Mucosa of descending colon (tissue), 3 donors: ENCODE measurements at regions not wholly inside any gene's neighbourhood (a gene's known extent, or its start where the extent isn't known, plus 50 kb on each side); places are given as distances from the start of the nearest gene placed in this dataset.

ENCODE experiments used
- ATAC-seq: fragments of 200-7000 bp; cut with Tn5 transposase; one replicate; pipeline ENCODE4 v1.9.1; 2020; ENCODE audit warnings: mild to moderate bottlenecking, moderate library complexity
- DNase-seq, 3 donors: peaks; one replicate each; pipeline ENCODE4 v3.0.0-alpha.2; 2020
- H3K36me3 ChIP-seq: fragments of 200-600 bp; one replicate; pipeline ENCODE4 v1.8.0; 2021; ENCODE audit warnings: low read depth, mild to moderate bottlenecking
- H3K4me1 ChIP-seq: fragments of 200-600 bp; one replicate; pipeline ENCODE4 v1.8.0; 2021; ENCODE audit warnings: low read depth, mild to moderate bottlenecking
- H3K4me3 ChIP-seq: fragments of 200-600 bp; one replicate; pipeline ENCODE4 v1.8.0; 2021; ENCODE audit warnings: mild to moderate bottlenecking
- H3K9me3 ChIP-seq: fragments of 200-600 bp; one replicate; pipeline ENCODE4 v1.8.0; 2021; ENCODE audit warnings: mild to moderate bottlenecking
- CTCF ChIP-seq: fragments of 200-600 bp; IDR thresholded peaks from one replicate; pipeline ENCODE4 v1.8.0; 2022; ENCODE audit warnings: antibody characterized with exemption, mild to moderate bottlenecking
- intact Hi-C, 2 donors: fragments of 100-400 bp; cut with DNase I in 1 of 2; cut with micrococcal nuclease in 1 of 2; formaldehyde crosslinking; loops; one replicate each; pipeline versions ENCODE4 v1.11.0 to v1.11.1; 2022; cut with DNase I, micrococcal nuclease
- donor health status: DM: no; HTN: no; CAD: no; lungs with moderate emphysema.
- donor health status: DM: no; HTN: no; CAD: no.
- donor health status: DM: no; HTN: yes; CAD: no.

GRCh38 chr3:83948771-83949170, 1010.0 kb upstream of the CADM2 start:
- ATAC-seq: no peak
- no peak for TF ChIP-seq CTCF
- H3K36me3 ChIP-seq: no peaks in the 10 kb centered on the region
- no peaks in the 10 kb centered on the region for H3K4me1 ChIP-seq
- no peak for DNase-seq
- peaks cover 19% of the 10 kb centered on the region for H3K9me3 ChIP-seq
- intact Hi-C loops: no loop called here
- H3K4me3 ChIP-seq: no peak overlapping the region

- Histone ChIP-seq H3K4me1 (no peaks in the 10 kb centered on the region), H3K4me3 (no peak overlapping the region), H3K9me3 (peaks cover 23% of the 10 kb centered on the region), H3K36me3 (no peaks in the 10 kb centered on the region)
- no peak for TF ChIP-seq CTCF
- intact Hi-C loops: no loop called here
- ATAC-seq (no peak), DNase-seq (no peak)
Measured at GRCh38 chr3:83953417-83954089, 1005.2 kb upstream of the CADM2 start.

GRCh38 chr3:83956431-83956830, 1002.4 kb upstream of the CADM2 start:
- Histone ChIP-seq H3K36me3 (no peaks in the 10 kb centered on the region), H3K4me3 (no peak overlapping the region), H3K9me3 (peaks cover 16% of the 10 kb centered on the region), H3K4me1 (no peaks in the 10 kb centered on the region)
- intact Hi-C loops: no loop called here
- ATAC-seq (no peak), DNase-seq (no peak)
- TF ChIP-seq CTCF: no peak

GRCh38 chr3:83968356-83968755, 990.4 kb upstream of the CADM2 start:
- no peak for TF ChIP-seq CTCF
- no peak overlapping the region for H3K4me3 ChIP-seq
- DNase-seq (no peak), ATAC-seq (no peak)
- peaks cover 33% of the 10 kb centered on the region for H3K9me3 ChIP-seq
- intact Hi-C loops: no loop called here
- no peaks in the 10 kb centered on the region for H3K4me1 ChIP-seq
- H3K36me3 ChIP-seq: no peaks in the 10 kb centered on the region

- no peak overlapping the region for H3K4me3 ChIP-seq
- H3K9me3 ChIP-seq: peaks cover 29% of the 10 kb centered on the region
- no peak for TF ChIP-seq CTCF
- H3K4me1 ChIP-seq: no peaks in the 10 kb centered on the region
- intact Hi-C loops: no loop called here
- DNase-seq: no peak
- H3K36me3 ChIP-seq: no peaks in the 10 kb centered on the region
- ATAC-seq: no peak
Measured at GRCh38 chr3:83971666-83972065, 987.1 kb upstream of the CADM2 start.

GRCh38 chr3:84008623-84009022, 950.2 kb upstream of the CADM2 start:
- no peak for TF ChIP-seq CTCF
- intact Hi-C loops: no loop called here
- H3K4me3 ChIP-seq: no peak overlapping the region
- no peak for DNase-seq
- ATAC-seq: no peak
- H3K9me3 ChIP-seq: peaks cover 18% of the 10 kb centered on the region
- H3K4me1 ChIP-seq: no peaks in the 10 kb centered on the region
- no peaks in the 10 kb centered on the region for H3K36me3 ChIP-seq
